ENCODE measurements at regions not wholly inside any gene's neighbourhood (a gene's known extent, or its start where the extent isn't known, plus 50 kb on each side); places are given as distances from the start of the nearest gene placed in this dataset.

DNA sequence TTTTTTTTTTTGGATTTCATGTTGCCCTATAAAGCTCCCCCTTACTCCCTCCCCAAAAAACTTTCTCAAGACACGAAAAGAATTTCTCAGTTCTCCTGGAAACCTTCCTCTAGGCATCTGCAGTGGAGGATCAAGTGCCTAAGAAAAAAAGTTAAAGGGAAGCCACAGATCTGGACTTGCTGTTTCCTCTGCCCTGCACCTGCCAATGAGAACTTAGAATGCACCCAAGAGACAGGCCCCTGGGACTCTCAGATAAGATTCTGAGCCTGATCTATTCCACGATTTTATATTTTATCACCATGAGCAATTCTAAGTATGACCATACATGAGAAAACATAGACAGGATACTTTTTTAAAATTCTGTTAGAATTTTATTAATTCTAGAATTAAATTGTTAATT lies 728.9 kb downstream of the BCL11B start:
- H3K4me3 Mint-ChIP-seq = no peak overlapping the region
- no peaks in the 10 kb centered on the region for H3K36me3 Mint-ChIP-seq
- H3K4me1 Mint-ChIP-seq = no peaks in the 10 kb centered on the region
- no peaks in the 10 kb centered on the region for H3K9me3 Mint-ChIP-seq
- POLR2A ChIA-PET = no interaction called here
- no peak overlapping the region for H3K27ac Mint-ChIP-seq
- no peaks in the 10 kb centered on the region for H3K27me3 Mint-ChIP-seq (ENCODE audit: low read depth)
- DNase-seq (ENCODE audit: low spot score) (no peak), ATAC-seq (no peak)
- TF ChIP-seq ETV6 (CRISPR knock-in tag; IDR thresholded peaks at IDR 0.05) (no peak), ZNF138 (CRISPR knock-in tag; conservative IDR thresholded peaks at IDR 0.05) (no peak)
- TF ChIP-seq, protein P1, sequence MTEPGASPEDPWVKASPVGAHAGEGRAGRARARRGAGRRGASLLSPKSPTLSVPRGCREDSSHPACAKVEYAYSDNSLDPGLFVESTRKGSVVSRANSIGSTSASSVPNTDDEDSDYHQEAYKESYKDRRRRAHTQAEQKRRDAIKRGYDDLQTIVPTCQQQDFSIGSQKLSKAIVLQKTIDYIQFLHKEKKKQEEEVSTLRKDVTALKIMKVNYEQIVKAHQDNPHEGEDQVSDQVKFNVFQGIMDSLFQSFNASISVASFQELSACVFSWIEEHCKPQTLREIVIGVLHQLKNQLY (CRISPR knock-in tag; IDR thresholded peaks at IDR 0.05) = no peak
- CTCF ChIA-PET = no interaction called here

DNA sequence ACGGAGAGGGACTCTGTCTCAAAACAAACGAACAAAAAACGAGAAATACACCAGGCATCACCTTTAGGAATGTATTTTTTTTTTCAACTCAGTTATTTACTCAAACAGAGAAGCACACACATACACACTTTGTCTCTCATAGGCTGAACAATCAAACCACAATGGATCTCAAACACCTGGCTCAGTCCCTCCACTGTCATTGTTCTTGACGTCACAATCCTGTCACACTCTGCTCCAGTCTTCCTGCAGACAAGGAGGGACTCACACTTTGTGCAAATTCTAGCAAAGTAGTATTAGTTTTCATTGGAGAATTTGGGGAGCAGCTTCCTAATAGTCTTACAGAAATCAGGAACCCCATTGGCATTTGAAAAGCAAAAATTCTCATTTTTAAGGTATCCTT lies 727.8 kb downstream of the BCL11B start:
- no peak overlapping the region for H3K27ac Mint-ChIP-seq

More for the DNA sequence above, 727.8 kb downstream of the BCL11B start:
- ATAC-seq (no peak), DNase-seq (ENCODE audit: low spot score) (no peak)
- TF ChIP-seq ZNF671 (CRISPR knock-in tag; IDR thresholded peaks at IDR 0.05) (no peak), ZNF121 (CRISPR knock-in tag; IDR thresholded peaks at IDR 0.05) (no peak), OVOL2 (CRISPR knock-in tag; IDR thresholded peaks at IDR 0.05; ENCODE audit: borderline replicate concordance) (no peak), CREM (CRISPR knock-in tag; IDR thresholded peaks at IDR 0.05) (no peak), HMGA2 (CRISPR knock-in tag; IDR thresholded peaks at IDR 0.05) (no peak), NFATC4 (CRISPR knock-in tag; IDR thresholded peaks at IDR 0.05) (no peak), ZNF232 (CRISPR knock-in tag; IDR thresholded peaks at IDR 0.05) (no peak), CBFB (CRISPR knock-in tag; IDR thresholded peaks at IDR 0.05; ENCODE audit: low read depth) (no peak), FOXP1 (CRISPR knock-in tag; IDR thresholded peaks at IDR 0.05; ENCODE audit: borderline replicate concordance) (no peak), ZNF263 (CRISPR knock-in tag; IDR thresholded peaks at IDR 0.05; ENCODE audit: low read depth) (no peak), RELA (CRISPR knock-in tag; IDR thresholded peaks at IDR 0.05; ENCODE audit: borderline replicate concordance) (no peak), SMAD4 (CRISPR knock-in tag; IDR thresholded peaks at IDR 0.05) (no peak), GRHL2 (CRISPR knock-in tag; IDR thresholded peaks at IDR 0.05; ENCODE audit: insufficient replicate concordance, severe bottlenecking) (no peak)
- TF ChIP-seq, protein P2, sequence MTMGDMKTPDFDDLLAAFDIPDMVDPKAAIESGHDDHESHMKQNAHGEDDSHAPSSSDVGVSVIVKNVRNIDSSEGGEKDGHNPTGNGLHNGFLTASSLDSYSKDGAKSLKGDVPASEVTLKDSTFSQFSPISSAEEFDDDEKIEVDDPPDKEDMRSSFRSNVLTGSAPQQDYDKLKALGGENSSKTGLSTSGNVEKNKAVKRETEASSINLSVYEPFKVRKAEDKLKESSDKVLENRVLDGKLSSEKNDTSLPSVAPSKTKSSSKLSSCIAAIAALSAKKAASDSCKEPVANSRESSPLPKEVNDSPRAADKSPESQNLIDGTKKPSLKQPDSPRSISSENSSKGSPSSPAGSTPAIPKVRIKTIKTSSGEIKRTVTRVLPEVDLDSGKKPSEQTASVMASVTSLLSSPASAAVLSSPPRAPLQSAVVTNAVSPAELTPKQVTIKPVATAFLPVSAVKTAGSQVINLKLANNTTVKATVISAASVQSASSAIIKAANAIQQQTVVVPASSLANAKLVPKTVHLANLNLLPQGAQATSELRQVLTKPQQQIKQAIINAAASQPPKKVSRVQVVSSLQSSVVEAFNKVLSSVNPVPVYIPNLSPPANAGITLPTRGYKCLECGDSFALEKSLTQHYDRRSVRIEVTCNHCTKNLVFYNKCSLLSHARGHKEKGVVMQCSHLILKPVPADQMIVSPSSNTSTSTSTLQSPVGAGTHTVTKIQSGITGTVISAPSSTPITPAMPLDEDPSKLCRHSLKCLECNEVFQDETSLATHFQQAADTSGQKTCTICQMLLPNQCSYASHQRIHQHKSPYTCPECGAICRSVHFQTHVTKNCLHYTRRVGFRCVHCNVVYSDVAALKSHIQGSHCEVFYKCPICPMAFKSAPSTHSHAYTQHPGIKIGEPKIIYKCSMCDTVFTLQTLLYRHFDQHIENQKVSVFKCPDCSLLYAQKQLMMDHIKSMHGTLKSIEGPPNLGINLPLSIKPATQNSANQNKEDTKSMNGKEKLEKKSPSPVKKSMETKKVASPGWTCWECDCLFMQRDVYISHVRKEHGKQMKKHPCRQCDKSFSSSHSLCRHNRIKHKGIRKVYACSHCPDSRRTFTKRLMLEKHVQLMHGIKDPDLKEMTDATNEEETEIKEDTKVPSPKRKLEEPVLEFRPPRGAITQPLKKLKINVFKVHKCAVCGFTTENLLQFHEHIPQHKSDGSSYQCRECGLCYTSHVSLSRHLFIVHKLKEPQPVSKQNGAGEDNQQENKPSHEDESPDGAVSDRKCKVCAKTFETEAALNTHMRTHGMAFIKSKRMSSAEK (CRISPR knock-in tag; IDR thresholded peaks at IDR 0.05; ENCODE audit: borderline replicate concordance) = no peak
- TF ChIP-seq, protein P3, sequence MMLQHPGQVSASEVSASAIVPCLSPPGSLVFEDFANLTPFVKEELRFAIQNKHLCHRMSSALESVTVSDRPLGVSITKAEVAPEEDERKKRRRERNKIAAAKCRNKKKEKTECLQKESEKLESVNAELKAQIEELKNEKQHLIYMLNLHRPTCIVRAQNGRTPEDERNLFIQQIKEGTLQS (CRISPR knock-in tag; conservative IDR thresholded peaks at IDR 0.05) = no peak
- TF ChIP-seq, protein P4, sequence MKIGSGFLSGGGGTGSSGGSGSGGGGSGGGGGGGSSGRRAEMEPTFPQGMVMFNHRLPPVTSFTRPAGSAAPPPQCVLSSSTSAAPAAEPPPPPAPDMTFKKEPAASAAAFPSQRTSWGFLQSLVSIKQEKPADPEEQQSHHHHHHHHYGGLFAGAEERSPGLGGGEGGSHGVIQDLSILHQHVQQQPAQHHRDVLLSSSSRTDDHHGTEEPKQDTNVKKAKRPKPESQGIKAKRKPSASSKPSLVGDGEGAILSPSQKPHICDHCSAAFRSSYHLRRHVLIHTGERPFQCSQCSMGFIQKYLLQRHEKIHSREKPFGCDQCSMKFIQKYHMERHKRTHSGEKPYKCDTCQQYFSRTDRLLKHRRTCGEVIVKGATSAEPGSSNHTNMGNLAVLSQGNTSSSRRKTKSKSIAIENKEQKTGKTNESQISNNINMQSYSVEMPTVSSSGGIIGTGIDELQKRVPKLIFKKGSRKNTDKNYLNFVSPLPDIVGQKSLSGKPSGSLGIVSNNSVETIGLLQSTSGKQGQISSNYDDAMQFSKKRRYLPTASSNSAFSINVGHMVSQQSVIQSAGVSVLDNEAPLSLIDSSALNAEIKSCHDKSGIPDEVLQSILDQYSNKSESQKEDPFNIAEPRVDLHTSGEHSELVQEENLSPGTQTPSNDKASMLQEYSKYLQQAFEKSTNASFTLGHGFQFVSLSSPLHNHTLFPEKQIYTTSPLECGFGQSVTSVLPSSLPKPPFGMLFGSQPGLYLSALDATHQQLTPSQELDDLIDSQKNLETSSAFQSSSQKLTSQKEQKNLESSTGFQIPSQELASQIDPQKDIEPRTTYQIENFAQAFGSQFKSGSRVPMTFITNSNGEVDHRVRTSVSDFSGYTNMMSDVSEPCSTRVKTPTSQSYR (CRISPR knock-in tag; IDR thresholded peaks at IDR 0.05) = no peak
- TF ChIP-seq, protein P5, sequence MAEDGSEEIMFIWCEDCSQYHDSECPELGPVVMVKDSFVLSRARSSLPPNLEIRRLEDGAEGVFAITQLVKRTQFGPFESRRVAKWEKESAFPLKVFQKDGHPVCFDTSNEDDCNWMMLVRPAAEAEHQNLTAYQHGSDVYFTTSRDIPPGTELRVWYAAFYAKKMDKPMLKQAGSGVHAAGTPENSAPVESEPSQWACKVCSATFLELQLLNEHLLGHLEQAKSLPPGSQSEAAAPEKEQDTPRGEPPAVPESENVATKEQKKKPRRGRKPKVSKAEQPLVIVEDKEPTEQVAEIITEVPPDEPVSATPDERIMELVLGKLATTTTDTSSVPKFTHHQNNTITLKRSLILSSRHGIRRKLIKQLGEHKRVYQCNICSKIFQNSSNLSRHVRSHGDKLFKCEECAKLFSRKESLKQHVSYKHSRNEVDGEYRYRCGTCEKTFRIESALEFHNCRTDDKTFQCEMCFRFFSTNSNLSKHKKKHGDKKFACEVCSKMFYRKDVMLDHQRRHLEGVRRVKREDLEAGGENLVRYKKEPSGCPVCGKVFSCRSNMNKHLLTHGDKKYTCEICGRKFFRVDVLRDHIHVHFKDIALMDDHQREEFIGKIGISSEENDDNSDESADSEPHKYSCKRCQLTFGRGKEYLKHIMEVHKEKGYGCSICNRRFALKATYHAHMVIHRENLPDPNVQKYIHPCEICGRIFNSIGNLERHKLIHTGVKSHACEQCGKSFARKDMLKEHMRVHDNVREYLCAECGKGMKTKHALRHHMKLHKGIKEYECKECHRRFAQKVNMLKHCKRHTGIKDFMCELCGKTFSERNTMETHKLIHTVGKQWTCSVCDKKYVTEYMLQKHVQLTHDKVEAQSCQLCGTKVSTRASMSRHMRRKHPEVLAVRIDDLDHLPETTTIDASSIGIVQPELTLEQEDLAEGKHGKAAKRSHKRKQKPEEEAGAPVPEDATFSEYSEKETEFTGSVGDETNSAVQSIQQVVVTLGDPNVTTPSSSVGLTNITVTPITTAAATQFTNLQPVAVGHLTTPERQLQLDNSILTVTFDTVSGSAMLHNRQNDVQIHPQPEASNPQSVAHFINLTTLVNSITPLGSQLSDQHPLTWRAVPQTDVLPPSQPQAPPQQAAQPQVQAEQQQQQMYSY (CRISPR knock-in tag; IDR thresholded peaks at IDR 0.05) = no peak
- TF ChIP-seq, protein P6, sequence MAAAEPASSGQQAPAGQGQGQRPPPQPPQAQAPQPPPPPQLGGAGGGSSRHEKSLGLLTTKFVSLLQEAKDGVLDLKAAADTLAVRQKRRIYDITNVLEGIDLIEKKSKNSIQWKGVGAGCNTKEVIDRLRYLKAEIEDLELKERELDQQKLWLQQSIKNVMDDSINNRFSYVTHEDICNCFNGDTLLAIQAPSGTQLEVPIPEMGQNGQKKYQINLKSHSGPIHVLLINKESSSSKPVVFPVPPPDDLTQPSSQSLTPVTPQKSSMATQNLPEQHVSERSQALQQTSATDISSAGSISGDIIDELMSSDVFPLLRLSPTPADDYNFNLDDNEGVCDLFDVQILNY (CRISPR knock-in tag; IDR thresholded peaks at IDR 0.05) = no peak
- CTCF ChIA-PET = no interaction called here
- no peaks in the 10 kb centered on the region for H3K9me3 Mint-ChIP-seq
- H3K36me3 Mint-ChIP-seq = no peaks in the 10 kb centered on the region
- POLR2A ChIA-PET = no interaction called here
- H3K4me1 Mint-ChIP-seq = no peaks in the 10 kb centered on the region
- H3K4me3 Mint-ChIP-seq = no peak overlapping the region
- no peaks in the 10 kb centered on the region for H3K27me3 Mint-ChIP-seq (ENCODE audit: low read depth)

Data from WTC11 (cell line).